ENCODE measurements at regions not wholly inside any gene's neighbourhood (a gene's known extent, or its start where the extent isn't known, plus 50 kb on each side); places are given as distances from the start of the nearest gene placed in this dataset.

GRCh38 chr17:33948309-33948708 lies 306.8 kb upstream of the CCL2 start:
- Histone ChIP-seq H3K27ac (no peak overlapping the region), H3K4me1 (no peaks in the 10 kb centered on the region), H3K4me3 (no peak overlapping the region), H3K9me3 (no peaks in the 10 kb centered on the region), H3K36me3 (no peaks in the 10 kb centered on the region), H3K27me3 (no peaks in the 10 kb centered on the region)
- no peak for TF ChIP-seq EP300 (IDR thresholded peaks at IDR 0.05)
- no peak for TF ChIP-seq CTCF (IDR thresholded peaks at IDR 0.05)
- no peak for TF ChIP-seq POLR2A (IDR thresholded peaks at IDR 0.05)
- DNase-seq (ENCODE audit: low spot score in 2 of 2): no peak
- 81 to 91% methylated on average over 7 of the region's 7 CpGs for WGBS, 2 donors

GRCh38 chr17:33949100-33949499 lies 306.0 kb upstream of the CCL2 start:
- no peaks in the 10 kb centered on the region for H3K9me3 ChIP-seq
- H3K27ac ChIP-seq: no peak overlapping the region
- no peaks in the 10 kb centered on the region for H3K4me1 ChIP-seq
- TF ChIP-seq EP300 (IDR thresholded peaks at IDR 0.05) (no peak), POLR2A (IDR thresholded peaks at IDR 0.05) (no peak), CTCF (IDR thresholded peaks at IDR 0.05) (no peak)
- no peaks in the 10 kb centered on the region for H3K36me3 ChIP-seq
- no peak for DNase-seq (ENCODE audit: low spot score in 2 of 2)
- no peak overlapping the region for H3K4me3 ChIP-seq
- no peaks in the 10 kb centered on the region for H3K27me3 ChIP-seq
- 30 to 32% methylated on average over 4 of the region's 4 CpGs for WGBS, 2 donors

- TF ChIP-seq EP300 (IDR thresholded peaks at IDR 0.05) (no peak), CTCF (IDR thresholded peaks at IDR 0.05) (no peak), POLR2A (IDR thresholded peaks at IDR 0.05) (no peak)
- Histone ChIP-seq H3K27me3 (no peaks in the 10 kb centered on the region), H3K4me3 (no peak overlapping the region), H3K4me1 (no peaks in the 10 kb centered on the region), H3K36me3 (no peaks in the 10 kb centered on the region), H3K27ac (no peak overlapping the region), H3K9me3 (no peaks in the 10 kb centered on the region)
- WGBS, 2 donors: 64 to 65% methylated on average over 5 to 6 of the region's 6 CpGs
- DNase-seq (ENCODE audit: low spot score in 2 of 2): no peak
Measured at GRCh38 chr17:33950061-33950460, 305.0 kb upstream of the CCL2 start.

- TF ChIP-seq EP300 (IDR thresholded peaks at IDR 0.05) (no peak), POLR2A (IDR thresholded peaks at IDR 0.05) (no peak), CTCF (IDR thresholded peaks at IDR 0.05) (no peak)
- Histone ChIP-seq H3K27me3 (no peaks in the 10 kb centered on the region), H3K36me3 (no peaks in the 10 kb centered on the region), H3K4me1 (no peaks in the 10 kb centered on the region), H3K9me3 (no peaks in the 10 kb centered on the region), H3K4me3 (no peak overlapping the region), H3K27ac (no peak overlapping the region)
- no peak for DNase-seq (ENCODE audit: low spot score in 2 of 2)
- WGBS, 2 donors: 61 to 62% methylated on average over 1 of the region's 1 CpG
Measured at GRCh38 chr17:33952425-33952824, 302.7 kb upstream of the CCL2 start.

GRCh38 chr17:33954597-33954996 lies 300.5 kb upstream of the CCL2 start:
- TF ChIP-seq CTCF (IDR thresholded peaks at IDR 0.05) (no peak), EP300 (IDR thresholded peaks at IDR 0.05) (no peak), POLR2A (IDR thresholded peaks at IDR 0.05) (no peak)
- Histone ChIP-seq H3K36me3 (no peaks in the 10 kb centered on the region), H3K9me3 (peaks cover 0 to 11% (median 0%) of the 10 kb centered on the region in 4 donors), H3K4me1 (no peaks in the 10 kb centered on the region), H3K27me3 (no peaks in the 10 kb centered on the region), H3K4me3 (no peak overlapping the region), H3K27ac (no peak overlapping the region)
- DNase-seq (ENCODE audit: low spot score in 2 of 2): no peak
- 37 to 62% methylated on average over 3 of the region's 3 CpGs for WGBS, 2 donors
